T-helper 2 cell (primary cell): ENCODE measurements at regions not wholly inside any gene's neighbourhood (a gene's known extent, or its start where the extent isn't known, plus 50 kb on each side); places are given as distances from the start of the nearest gene placed in this dataset.

Source experiments
- DNase-seq, 5 experiments: peaks; one replicate each; pipeline versions ENCODE4 v3.0.0 to v3.0.0-alpha.2; 2012 to 2022

GRCh38 chr6:40936818-40937251 is 102.2 kb downstream of the UNC5CL start:
- DNase-seq, result no peak

- no peak for DNase-seq
These were observed 105.2 kb downstream of the UNC5CL start for GRCh38 chr6:40933864-40934263.

- DNase-seq, result no peak
These were observed 106.1 kb downstream of the UNC5CL start for GRCh38 chr6:40932953-40933352.

GRCh38 chr6:40932366-40932765 is 106.7 kb downstream of the UNC5CL start:
- no peak for DNase-seq

GRCh38 chr6:40931931-40932330 is 107.1 kb downstream of the UNC5CL start:
- no peak for DNase-seq

GRCh38 chr6:40930555-40930954 is 108.5 kb downstream of the UNC5CL start:
- no peak for DNase-seq

GRCh38 chr6:40930045-40930444 is 109.0 kb downstream of the UNC5CL start:
- no peak for DNase-seq

GRCh38 chr6:40929176-40929575 is 109.8 kb downstream of the UNC5CL start:
- DNase-seq, result no peak

GRCh38 chr6:40928763-40929162 is 110.3 kb downstream of the UNC5CL start:
- no peak for DNase-seq

GRCh38 chr6:40928307-40928706 is 110.7 kb downstream of the UNC5CL start:
- DNase-seq, result no peak

- no peak for DNase-seq
These were observed 113.7 kb downstream of the UNC5CL start for GRCh38 chr6:40925341-40925740.

- no peak for DNase-seq
These were observed 114.2 kb downstream of the UNC5CL start for GRCh38 chr6:40924839-40925238.

- DNase-seq, result no peak
These were observed 115.1 kb downstream of the UNC5CL start for GRCh38 chr6:40923880-40924279.

GRCh38 chr6:40923326-40923725 is 115.7 kb downstream of the UNC5CL start:
- no peak for DNase-seq

- no peak for DNase-seq
These were observed 116.7 kb downstream of the UNC5CL start for GRCh38 chr6:40922281-40922680.

GRCh38 chr6:40918040-40918651 is 120.9 kb downstream of the UNC5CL start:
- DNase-seq, result no peak

- DNase-seq, result no peak
These were observed 121.4 kb downstream of the UNC5CL start for GRCh38 chr6:40917603-40918002.

- no peak for DNase-seq
These were observed 122.2 kb downstream of the UNC5CL start for GRCh38 chr6:40916845-40917244.

- no peak for DNase-seq
These were observed 123.9 kb downstream of the UNC5CL start for GRCh38 chr6:40915165-40915564.

GRCh38 chr6:40914005-40914404 is 125.0 kb downstream of the UNC5CL start:
- no peak for DNase-seq

GRCh38 chr6:40912158-40912946 is 126.7 kb downstream of the UNC5CL start:
- DNase-seq, result peak in 1 of 5 experiments; percentile 59

- peak in 1 of 5 experiments; percentile 18 for DNase-seq
These were observed 128.6 kb downstream of the UNC5CL start for GRCh38 chr6:40910260-40910893.

GRCh38 chr6:40909811-40910210 is 129.2 kb downstream of the UNC5CL start:
- DNase-seq, result no peak

- DNase-seq, result no peak
These were observed 131.8 kb downstream of the UNC5CL start for GRCh38 chr6:40907198-40907701.
